Activated naive CD8-positive, alpha-beta T cell treated with anti-CD3 and anti-CD28 coated beads, Interleukin-2, amount 10 ng/mL, durations not matched to agents 7 days and 5 days (primary cell): ENCODE measurements at regions not wholly inside any gene's neighbourhood (a gene's known extent, or its start where the extent isn't known, plus 50 kb on each side); places are given as distances from the start of the nearest gene placed in this dataset.

Experiments
- ATAC-seq: fragments of 150-1000 bp; cut with Tn5 transposase; one replicate; pipeline ENCODE4 v1.10.0; 2021; ENCODE audit warnings: low read depth, moderate library complexity
- POLR2A ChIA-PET: fragments of 350-600 bp; sonication (Branson Sonifier 250); formaldehyde crosslinking; loops from one replicate; lab custom pipeline; 2021; ENCODE audit warnings: antibody characterized with exemption; lab: Charles Lee
- DNase-seq: peaks from one replicate; pipeline ENCODE4 v3.0.0; 2021
- H3K27ac Mint-ChIP-seq: one replicate; pipeline ENCODE4 v1.8.0; 2022; ENCODE audit warnings: mild to moderate bottlenecking, mixed read lengths
- H3K27me3 Mint-ChIP-seq: one replicate; pipeline ENCODE4 v1.8.0; 2022; ENCODE audit warnings: mild to moderate bottlenecking, moderate library complexity, mixed read lengths
- H3K36me3 Mint-ChIP-seq: one replicate; pipeline ENCODE4 v1.8.0; 2021; ENCODE audit warnings: mild to moderate bottlenecking, mixed read lengths
- H3K4me1 Mint-ChIP-seq: one replicate; pipeline ENCODE4 v1.8.0; 2021; ENCODE audit warnings: mixed read lengths
- H3K4me3 Mint-ChIP-seq: one replicate; pipeline ENCODE4 v1.8.0; 2022; ENCODE audit warnings: mild to moderate bottlenecking, moderate library complexity, mixed read lengths
- H3K9me3 Mint-ChIP-seq: one replicate; pipeline ENCODE4 v1.8.0; 2021; ENCODE audit warnings: mixed read lengths

DNA sequence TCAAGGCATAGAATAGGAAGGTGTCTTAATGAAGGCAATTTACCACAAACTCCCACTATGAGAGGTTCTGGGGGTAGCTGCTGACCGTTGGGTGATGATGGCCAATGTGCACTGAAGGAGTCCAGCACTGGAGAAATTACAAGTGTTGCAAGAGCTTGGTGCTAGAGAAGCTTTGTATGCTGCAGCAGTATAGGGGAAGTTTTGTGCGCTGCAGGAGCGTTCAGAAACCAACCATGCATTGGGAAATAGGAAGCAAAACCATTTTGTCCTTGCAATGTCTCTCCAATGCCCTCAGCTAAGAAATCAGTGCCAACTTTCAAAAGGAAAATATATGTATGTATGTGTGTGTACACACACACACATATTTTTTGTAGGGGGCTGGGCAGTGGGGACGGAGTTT, 441.6 kb upstream of the NAALADL2 start:
- Mint-ChIP-seq H3K9me3 (no peaks in the 10 kb centered on the region), H3K4me1 (no peaks in the 10 kb centered on the region), H3K27me3 (no peaks in the 10 kb centered on the region), H3K36me3 (no peaks in the 10 kb centered on the region), H3K27ac (no peak overlapping the region), H3K4me3 (no peak overlapping the region)
- DNase-seq (no peak), ATAC-seq (no peak)
- POLR2A ChIA-PET, result no interaction called here

DNA sequence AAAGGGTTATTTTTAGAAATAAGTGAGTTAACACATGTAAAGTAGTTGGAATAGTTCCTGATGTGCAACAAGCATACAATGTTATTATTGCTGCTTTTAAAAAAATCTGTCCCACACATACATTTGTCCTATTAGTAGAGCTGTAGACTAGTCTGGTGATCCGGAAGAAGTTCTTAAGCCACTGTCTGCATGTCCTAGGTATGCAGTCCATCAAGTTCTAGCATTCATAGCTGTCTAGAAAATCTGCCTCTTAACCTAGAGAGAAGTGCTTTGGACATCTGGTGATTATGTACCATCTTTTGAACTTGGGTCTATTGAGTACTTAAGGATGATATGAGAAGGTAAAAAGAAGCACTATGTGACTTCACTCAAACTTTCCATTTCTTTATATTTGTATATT, 439.9 kb upstream of the NAALADL2 start:
- no peaks in the 10 kb centered on the region for H3K36me3 Mint-ChIP-seq
- ATAC-seq (no peak), DNase-seq (no peak)
- no peaks in the 10 kb centered on the region for H3K4me1 Mint-ChIP-seq
- no peak overlapping the region for H3K4me3 Mint-ChIP-seq
- no peak overlapping the region for H3K27ac Mint-ChIP-seq
- H3K9me3 Mint-ChIP-seq, result no peaks in the 10 kb centered on the region
- no peaks in the 10 kb centered on the region for H3K27me3 Mint-ChIP-seq
- POLR2A ChIA-PET, result no interaction called here

DNA sequence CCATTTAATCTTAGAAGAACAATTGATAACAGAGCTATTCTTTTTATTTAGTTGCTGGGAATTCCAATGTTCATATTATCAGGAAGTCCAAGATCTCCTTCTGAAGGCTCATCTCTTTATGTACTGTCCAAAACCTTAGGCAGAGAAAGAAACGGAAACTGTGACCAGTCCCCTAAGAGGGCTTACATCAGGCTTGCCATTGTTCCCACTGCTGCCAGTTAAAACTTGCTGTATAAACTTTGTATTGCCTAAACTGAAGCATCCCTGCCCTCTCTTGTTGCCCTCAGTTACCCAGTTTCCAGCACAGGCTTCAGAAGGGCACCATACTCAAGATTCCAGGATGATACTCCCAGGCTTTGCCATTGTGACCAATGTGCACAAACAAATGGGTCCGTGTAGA, 435.2 kb upstream of the NAALADL2 start:
- Mint-ChIP-seq H3K27ac (no peak overlapping the region), H3K27me3 (no peaks in the 10 kb centered on the region), H3K4me1 (no peaks in the 10 kb centered on the region), H3K4me3 (no peak overlapping the region), H3K36me3 (no peaks in the 10 kb centered on the region), H3K9me3 (no peaks in the 10 kb centered on the region)
- no peak for DNase-seq
- no peak for ATAC-seq
- POLR2A ChIA-PET, result no interaction called here

DNA sequence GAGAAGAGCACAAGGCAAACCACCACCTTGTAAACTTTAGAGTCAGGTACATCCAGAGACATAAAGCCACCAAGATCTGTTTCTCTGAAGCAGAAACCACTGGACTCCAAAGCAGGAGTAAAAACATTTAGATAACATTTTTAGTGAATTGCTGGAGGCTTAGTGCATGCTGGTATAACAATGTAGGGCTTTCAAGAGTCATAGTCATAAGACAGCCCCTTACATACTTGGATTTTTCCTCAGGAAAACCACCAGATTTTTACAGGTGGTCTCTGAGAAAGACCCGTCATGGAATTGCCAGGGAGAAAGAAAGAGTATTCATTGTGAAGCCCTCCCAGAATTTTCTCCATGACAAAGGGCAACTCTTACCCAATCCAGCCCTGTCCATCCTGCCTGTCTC, 434.5 kb upstream of the NAALADL2 start:
- H3K27ac Mint-ChIP-seq, result no peak overlapping the region
- H3K4me1 Mint-ChIP-seq, result no peaks in the 10 kb centered on the region
- H3K9me3 Mint-ChIP-seq, result no peaks in the 10 kb centered on the region
- no peak for ATAC-seq
- POLR2A ChIA-PET, result no interaction called here
- DNase-seq, result no peak
- no peaks in the 10 kb centered on the region for H3K36me3 Mint-ChIP-seq
- H3K4me3 Mint-ChIP-seq, result no peak overlapping the region
- H3K27me3 Mint-ChIP-seq, result no peaks in the 10 kb centered on the region

DNA sequence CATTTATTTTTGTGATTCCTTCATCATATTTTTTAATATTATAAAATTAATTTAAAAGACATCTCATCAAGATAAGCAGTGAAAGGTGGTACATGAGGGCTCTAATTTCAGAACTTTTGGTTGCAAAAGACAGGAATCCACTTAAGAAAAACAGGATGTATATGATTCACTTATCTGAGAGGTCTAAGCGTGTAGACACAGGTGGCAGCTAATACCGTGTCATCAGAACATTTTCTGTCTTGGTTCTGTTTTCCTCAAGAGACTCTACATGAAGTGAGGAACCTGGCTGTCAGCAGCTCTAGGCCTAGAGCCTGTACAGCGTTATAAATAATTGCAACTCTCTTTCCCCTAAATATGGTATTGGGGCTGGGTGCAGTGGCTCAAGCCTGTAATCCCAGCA, 433.7 kb upstream of the NAALADL2 start:
- ATAC-seq, result no peak
- POLR2A ChIA-PET, result no interaction called here
- no peaks in the 10 kb centered on the region for H3K36me3 Mint-ChIP-seq
- no peak for DNase-seq
- no peaks in the 10 kb centered on the region for H3K27me3 Mint-ChIP-seq
- H3K27ac Mint-ChIP-seq, result no peak overlapping the region
- no peaks in the 10 kb centered on the region for H3K4me1 Mint-ChIP-seq
- H3K9me3 Mint-ChIP-seq, result no peaks in the 10 kb centered on the region
- H3K4me3 Mint-ChIP-seq, result no peak overlapping the region

DNA sequence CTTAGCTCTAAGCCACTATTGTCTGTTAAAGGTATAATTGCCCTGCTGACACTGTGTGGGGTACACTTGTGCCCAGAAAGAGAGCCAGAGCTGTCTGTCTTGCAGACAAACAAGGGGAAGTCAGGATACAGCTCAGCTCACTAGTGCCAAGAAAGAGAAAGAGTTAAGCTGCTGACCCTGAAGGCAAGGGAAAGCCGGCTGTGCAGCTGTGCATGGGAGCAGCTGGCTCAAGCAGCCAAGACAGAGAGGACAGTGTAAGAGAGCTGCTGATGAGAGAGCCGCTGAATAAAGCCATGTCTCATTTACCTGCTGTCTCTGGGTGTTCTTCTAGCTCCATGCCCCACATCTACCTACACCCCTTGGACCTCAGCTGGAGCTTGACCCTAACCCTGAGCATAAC, 428.1 kb upstream of the NAALADL2 start:
- Mint-ChIP-seq H3K27me3 (peaks cover 7% of the 10 kb centered on the region), H3K36me3 (no peaks in the 10 kb centered on the region), H3K9me3 (no peaks in the 10 kb centered on the region), H3K4me3 (no peak overlapping the region), H3K27ac (no peak overlapping the region), H3K4me1 (no peaks in the 10 kb centered on the region)
- ATAC-seq, result no peak
- POLR2A ChIA-PET, result no interaction called here
- no peak for DNase-seq

DNA sequence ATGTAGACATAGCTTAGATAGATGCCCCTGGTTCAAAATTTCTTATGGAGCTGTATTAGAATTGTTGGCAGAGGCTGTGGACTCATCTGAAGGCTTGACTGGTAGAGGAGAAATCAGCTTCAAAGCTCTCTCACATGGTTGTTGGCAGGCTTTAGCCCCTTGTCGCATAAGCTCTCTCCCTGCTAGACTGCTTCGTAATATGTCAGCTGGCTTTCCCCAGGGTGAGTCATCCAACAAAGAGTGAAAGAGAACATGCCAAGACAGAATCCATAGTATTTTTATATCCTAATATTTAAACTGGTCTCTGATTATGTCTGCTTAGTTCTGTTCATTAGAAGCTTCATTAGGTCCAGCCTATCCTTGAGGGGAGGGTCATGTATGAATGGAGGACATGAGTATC, 427.4 kb upstream of the NAALADL2 start:
- H3K4me3 Mint-ChIP-seq, result no peak overlapping the region
- POLR2A ChIA-PET, result no interaction called here
- H3K4me1 Mint-ChIP-seq, result no peaks in the 10 kb centered on the region
- H3K27me3 Mint-ChIP-seq, result peaks cover 7% of the 10 kb centered on the region
- no peaks in the 10 kb centered on the region for H3K9me3 Mint-ChIP-seq
- ATAC-seq (no peak), DNase-seq (no peak)
- no peak overlapping the region for H3K27ac Mint-ChIP-seq
- no peaks in the 10 kb centered on the region for H3K36me3 Mint-ChIP-seq

DNA sequence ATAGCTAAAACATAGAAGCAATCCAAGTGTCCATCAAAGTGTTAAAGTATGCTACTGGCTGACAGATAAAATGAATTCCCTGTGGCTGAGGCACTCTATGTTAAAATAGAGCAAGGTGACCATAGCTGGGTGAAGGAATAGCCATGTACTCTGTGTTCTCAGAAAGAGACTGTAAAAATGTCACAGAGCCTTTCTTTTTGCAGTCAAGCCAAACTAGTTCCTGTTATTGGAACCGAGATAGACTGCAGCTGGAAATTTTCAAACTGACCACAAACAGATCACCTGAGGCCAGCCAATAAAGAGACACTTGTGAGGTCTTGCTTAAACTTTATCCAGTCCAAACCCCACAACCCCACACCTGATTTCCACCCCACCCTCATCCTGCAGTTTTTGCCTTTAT, 422.8 kb upstream of the NAALADL2 start:
- H3K9me3 Mint-ChIP-seq, result no peaks in the 10 kb centered on the region
- H3K27ac Mint-ChIP-seq, result no peak overlapping the region
- no peak for ATAC-seq

DNA sequence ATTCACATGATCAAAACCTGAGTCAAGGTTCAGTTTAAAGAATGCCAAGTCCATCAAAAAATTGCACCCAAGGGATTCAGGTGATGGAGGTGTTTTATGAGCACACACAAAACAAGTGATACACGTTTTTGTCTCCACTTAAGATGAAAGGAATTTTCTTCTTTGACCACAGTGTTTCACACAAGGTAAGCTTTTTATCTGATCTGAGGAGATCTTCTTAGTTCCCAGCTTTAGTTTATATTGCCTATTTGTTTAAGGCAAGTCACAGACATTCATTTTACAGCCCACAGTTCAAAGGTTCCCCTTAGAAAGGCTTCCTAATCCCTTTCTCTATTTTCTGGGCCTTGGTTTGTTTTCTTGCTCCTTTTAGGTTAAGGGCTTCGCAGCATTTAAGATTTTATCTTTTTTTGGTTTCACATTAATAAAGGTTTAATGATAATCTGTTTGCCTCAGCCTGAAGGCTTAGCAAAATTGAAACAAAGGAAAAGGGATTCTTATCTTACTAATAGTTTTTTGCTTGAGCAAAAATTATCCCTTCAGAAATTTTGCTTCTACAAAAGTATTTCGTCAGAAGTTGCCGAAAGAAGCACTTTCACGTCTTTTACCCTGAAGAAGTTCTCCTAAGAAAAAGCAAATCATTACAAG, 420.5 kb upstream of the NAALADL2 start:
- Mint-ChIP-seq H3K36me3 (no peaks in the 10 kb centered on the region), H3K27ac (no peak overlapping the region), H3K27me3 (peaks cover 21% of the 10 kb centered on the region), H3K4me1 (peaks cover 13% of the 10 kb centered on the region), H3K9me3 (no peaks in the 10 kb centered on the region), H3K4me3 (no peak overlapping the region)
- DNase-seq, result no peak
- POLR2A ChIA-PET, result no interaction called here
- ATAC-seq, result no peak

More for the DNA sequence above, 422.8 kb upstream of the NAALADL2 start:
- POLR2A ChIA-PET, result no interaction called here
- DNase-seq, result no peak
- Mint-ChIP-seq H3K4me3 (no peak overlapping the region), H3K36me3 (no peaks in the 10 kb centered on the region), H3K27me3 (peaks cover 21% of the 10 kb centered on the region), H3K4me1 (peaks cover 6% of the 10 kb centered on the region)

DNA sequence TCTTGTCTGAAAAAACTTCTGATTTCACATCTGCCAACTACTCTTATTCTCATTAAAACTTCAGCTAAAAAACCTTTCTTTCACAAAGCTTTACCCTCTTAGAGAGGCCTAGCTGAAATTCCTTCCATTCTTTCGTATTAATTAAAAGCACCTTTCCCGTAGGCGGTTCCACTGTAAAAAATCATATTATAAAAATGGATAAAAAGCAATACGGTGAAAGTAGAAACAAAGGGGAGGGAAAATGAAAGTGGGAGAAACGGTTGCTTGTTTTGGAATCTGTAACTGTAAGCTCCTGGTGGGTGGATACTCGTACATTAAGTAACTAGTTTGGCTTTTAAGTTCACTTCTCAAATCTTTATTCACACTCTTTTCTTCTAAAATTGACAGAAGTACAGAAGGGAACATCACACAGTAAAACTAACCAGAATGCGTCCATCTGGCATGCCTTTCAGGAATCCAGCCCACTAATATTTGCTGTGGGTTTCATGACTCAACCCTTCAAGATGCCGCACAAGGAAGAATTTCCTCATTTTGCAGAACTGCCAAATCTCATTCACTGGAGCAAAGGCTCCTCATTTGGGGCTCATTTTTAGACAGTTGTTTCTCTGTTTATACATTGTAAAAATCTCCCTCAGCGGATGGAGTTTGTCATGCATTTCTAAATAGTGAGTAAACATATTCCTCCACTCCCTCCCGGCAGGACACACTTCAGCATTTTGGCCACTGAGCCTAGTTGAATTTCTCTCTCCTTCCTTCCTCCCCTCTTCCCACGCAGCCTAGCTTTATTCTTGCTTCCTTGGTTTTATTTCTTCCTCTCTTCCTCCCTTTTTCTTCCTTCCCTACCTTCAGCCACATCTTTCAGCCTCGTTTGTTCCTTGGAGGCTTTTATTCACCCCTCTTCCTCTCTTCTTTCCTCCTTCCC, 419.5 kb upstream of the NAALADL2 start:
- POLR2A ChIA-PET, result no interaction called here
- Mint-ChIP-seq H3K36me3 (no peaks in the 10 kb centered on the region), H3K4me1 (peaks cover 13% of the 10 kb centered on the region), H3K27me3 (peaks cover 16% of the 10 kb centered on the region), H3K4me3 (peak overlapping the region; percentile 31), H3K9me3 (no peaks in the 10 kb centered on the region), H3K27ac (no peak overlapping the region)
- DNase-seq, result no peak
- ATAC-seq, result no peak

DNA sequence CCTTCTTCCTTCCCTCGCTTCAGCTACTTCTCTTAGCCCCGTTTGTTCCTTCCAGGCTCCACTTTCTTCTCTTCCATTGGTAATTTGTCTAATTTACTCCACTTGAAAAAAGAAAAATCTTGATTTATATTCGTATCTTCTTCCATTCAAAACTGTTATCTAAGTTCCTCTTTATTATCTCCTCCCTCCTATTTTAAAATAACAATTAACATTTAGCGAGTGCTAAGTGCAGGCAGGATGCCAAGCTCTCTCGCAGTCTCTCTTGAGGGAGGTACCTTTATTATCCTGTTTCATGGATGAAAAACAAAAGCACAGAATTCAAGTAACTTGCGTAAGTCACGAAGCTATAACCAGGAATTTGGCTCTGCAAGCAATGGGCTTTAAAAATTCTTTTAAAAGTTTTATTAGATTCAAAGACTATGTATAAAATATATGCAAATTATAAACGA, 418.9 kb upstream of the NAALADL2 start:
- Mint-ChIP-seq H3K27ac (no peak overlapping the region), H3K27me3 (peaks cover 13% of the 10 kb centered on the region), H3K4me3 (peak overlapping the region; percentile 59), H3K36me3 (no peaks in the 10 kb centered on the region), H3K4me1 (peaks cover 13% of the 10 kb centered on the region), H3K9me3 (no peaks in the 10 kb centered on the region)
- DNase-seq (no peak), ATAC-seq (no peak)
- POLR2A ChIA-PET, result no interaction called here

DNA sequence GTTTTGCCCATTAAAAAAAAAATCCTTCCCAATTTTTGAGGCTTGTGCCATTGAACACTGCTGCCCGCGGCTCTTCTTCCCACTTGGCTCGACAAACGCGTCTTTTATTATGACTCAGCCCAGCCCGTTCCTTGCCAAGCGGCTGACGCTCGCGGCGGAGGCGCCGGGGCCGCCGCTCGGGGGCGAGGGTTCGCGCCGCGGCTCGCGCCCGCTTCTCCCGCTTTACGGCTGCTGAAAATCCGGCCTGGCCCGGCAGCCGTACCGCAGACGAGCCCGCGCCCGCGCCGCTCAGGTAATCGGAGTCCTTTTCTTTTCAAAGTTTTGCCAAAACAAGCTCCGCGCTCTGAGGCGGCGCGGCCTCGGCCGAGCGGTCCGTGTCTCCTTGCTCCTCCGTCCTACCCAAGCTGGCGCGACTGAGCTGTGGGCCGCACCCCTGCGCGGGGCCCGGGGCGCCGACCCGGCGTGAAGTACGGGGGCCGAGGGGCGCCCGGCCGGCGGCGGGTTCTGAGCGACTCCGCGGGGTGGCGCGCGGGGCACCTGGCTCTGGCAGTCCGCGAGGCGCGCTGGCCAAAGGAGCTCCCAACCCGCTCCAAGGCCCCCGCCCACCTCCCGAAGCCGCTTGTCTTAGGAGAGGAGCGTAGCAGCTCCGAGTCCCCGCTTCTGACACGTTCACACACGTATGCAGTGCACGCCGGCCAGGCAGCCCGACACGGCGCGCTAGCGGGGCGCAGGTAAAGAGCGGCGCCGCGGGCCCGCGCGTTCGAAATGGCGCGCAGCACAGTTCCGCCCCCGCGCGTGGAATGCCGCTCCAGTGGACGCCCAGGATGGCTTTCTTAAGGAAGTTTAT, 418.2 kb upstream of the NAALADL2 start:
- POLR2A ChIA-PET, result no interaction called here

DNA sequence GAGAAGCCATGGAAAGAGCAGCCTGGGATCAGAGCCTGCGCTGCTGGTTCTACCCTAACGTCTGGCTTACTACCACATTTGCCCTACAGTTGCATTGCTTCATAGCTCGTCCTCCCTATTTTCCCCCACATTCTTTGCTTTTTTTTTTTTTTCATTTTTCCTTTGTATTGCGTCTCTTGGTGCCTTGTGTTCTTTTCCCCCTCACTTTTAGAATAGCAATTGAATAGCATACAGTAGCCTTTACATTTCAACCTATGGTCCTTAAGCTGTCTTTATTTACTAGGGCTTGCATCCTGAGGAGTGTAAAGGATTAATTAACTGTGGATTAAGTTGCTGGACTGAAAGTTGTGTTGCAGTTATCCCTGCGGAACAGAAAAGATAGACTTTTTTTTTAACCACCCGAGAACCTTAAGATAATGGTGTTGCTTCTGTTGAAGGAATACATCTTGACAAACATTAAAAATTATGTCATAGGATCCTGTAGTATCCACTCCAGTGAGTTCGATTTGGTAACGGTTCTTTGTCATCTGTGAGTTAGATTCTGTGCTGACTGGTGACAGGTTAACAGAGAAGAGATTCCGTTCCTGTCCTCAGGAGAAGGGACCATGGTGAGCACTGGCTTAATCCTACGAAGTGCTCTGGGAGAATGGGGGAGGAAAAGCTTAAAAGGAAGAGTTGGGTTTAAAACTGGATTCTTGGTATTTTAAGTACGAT, 417.4 kb upstream of the NAALADL2 start:
- POLR2A ChIA-PET, result no interaction called here
- Mint-ChIP-seq H3K4me3 (peak overlapping the region; percentile 78), H3K27me3 (peaks cover 13% of the 10 kb centered on the region), H3K4me1 (peaks cover 13% of the 10 kb centered on the region), H3K9me3 (no peaks in the 10 kb centered on the region), H3K36me3 (no peaks in the 10 kb centered on the region), H3K27ac (no peak overlapping the region)
- DNase-seq, result no peak
- no peak for ATAC-seq

More for the DNA sequence above, 418.2 kb upstream of the NAALADL2 start:
- H3K27ac Mint-ChIP-seq, result no peak overlapping the region
- H3K27me3 Mint-ChIP-seq, result peaks cover 13% of the 10 kb centered on the region
- DNase-seq (peak; percentile 71), ATAC-seq (peak; percentile 89)
- H3K4me3 Mint-ChIP-seq, result peak overlapping the region; percentile 78
- no peaks in the 10 kb centered on the region for H3K9me3 Mint-ChIP-seq
- no peaks in the 10 kb centered on the region for H3K36me3 Mint-ChIP-seq
- H3K4me1 Mint-ChIP-seq, result peaks cover 13% of the 10 kb centered on the region
